PC-3 (cell line): ENCODE measurements at regions not wholly inside any gene's neighbourhood (a gene's known extent, or its start where the extent isn't known, plus 50 kb on each side); places are given as distances from the start of the nearest gene placed in this dataset.
A peak's percentile ranks its signal among the peaks of the same experiment; 100 is the strongest.

Experiments
- ATAC-seq: fragments of 200-7000 bp; cut with Tn5 transposase; 2 replicates; pipeline ENCODE4 v1.9.1; 2020; ENCODE audit warnings: mild to moderate bottlenecking, moderate library complexity
- BruUV-seq: library from RNA; stranded (reverse); fragments of 400-500 nt; replicated peaks from 2 replicates; lab custom pipeline; 2021; lab: Mats Ljungman, UMichigan
- CTCF ChIA-PET: fragments of 300-600 bp; sonication (Branson Sonifier 250); formaldehyde crosslinking; loops from one replicate; lab custom pipeline; 2022; ENCODE audit warnings: antibody characterized with exemption; lab: Charles Lee
- POLR2A ChIA-PET: fragments of 300-600 bp; sonication (Branson Sonifier 250); formaldehyde crosslinking; loops from one replicate; lab custom pipeline; 2022; ENCODE audit warnings: antibody characterized with exemption; ENCODE audit not compliant: unreplicated experiment; lab: Charles Lee
- DNase-seq: peaks from one replicate; pipeline ENCODE4 v3.0.0-alpha.2; 2015
- H2AFZ ChIP-seq: fragments of 300-600 bp; sonication (generic); 2 replicates; pipeline ENCODE4 v1.6.0; 2016; ENCODE audit warnings: antibody characterized with exemption, low read length
- H3F3A ChIP-seq: fragments of 300-600 bp; sonication (generic); one replicate; pipeline ENCODE4 v1.6.0; 2017; ENCODE audit warnings: antibody characterized with exemption, low read length, control low read depth, mild to moderate bottlenecking; ENCODE audit not compliant: unreplicated experiment
- H3K27ac ChIP-seq: fragments of 300-600 bp; sonication (generic); 2 replicates; pipeline ENCODE4 v1.5.1; 2016; ENCODE audit warnings: mild to moderate bottlenecking, low read length
- H3K27me3 ChIP-seq: fragments of 300-600 bp; sonication (generic); 2 replicates; pipeline ENCODE4 v1.6.1; 2016; ENCODE audit warnings: low read length, mixed read lengths
- H3K36me3 ChIP-seq: fragments of 300-600 bp; sonication (generic); 2 replicates; pipeline ENCODE4 v1.6.1; 2016; ENCODE audit warnings: low read depth, mixed run types, low read length, mixed read lengths
- H3K4me1 ChIP-seq: fragments of 300-600 bp; sonication (generic); 2 replicates; pipeline ENCODE4 v1.5.1; 2016; ENCODE audit warnings: low read length; ENCODE audit not compliant: insufficient read depth
- H3K4me2 ChIP-seq: fragments of 300-600 bp; sonication (generic); 2 replicates; pipeline ENCODE4 v1.6.0; 2016; ENCODE audit warnings: low read length
- H3K4me3 ChIP-seq: fragments of 300-600 bp; sonication (generic); 2 replicates; pipeline ENCODE4 v1.5.1; 2016; ENCODE audit warnings: mild to moderate bottlenecking, low read length, mixed read lengths
- H3K79me2 ChIP-seq: fragments of 300-600 bp; sonication (generic); 2 replicates; pipeline ENCODE4 v1.6.1; 2017; ENCODE audit warnings: low read length, mixed read lengths
- H3K9ac ChIP-seq: fragments of 300-600 bp; sonication (generic); 2 replicates; pipeline ENCODE4 v1.6.0; 2016; ENCODE audit warnings: mild to moderate bottlenecking, low read length
- H3K9me2 ChIP-seq: fragments of 300-600 bp; sonication (generic); replicated peaks from 2 replicates; pipeline ENCODE4 v1.6.1; 2016; ENCODE audit warnings: mixed run types, low read length, mixed read lengths
- H3K9me3 ChIP-seq: fragments of 300-600 bp; sonication (generic); 2 replicates; pipeline ENCODE4 v1.6.1; 2016; ENCODE audit warnings: low read length, mixed read lengths
- H4K20me1 ChIP-seq: fragments of 300-600 bp; sonication (generic); 2 replicates; pipeline ENCODE4 v1.6.1; 2016; ENCODE audit warnings: low read length, mixed read lengths
- CTCF ChIP-seq: fragments of 300-600 bp; sonication (generic); conservative IDR thresholded peaks from 2 replicates; pipeline ENCODE4 v1.5.1; 2017; ENCODE audit warnings: antibody characterized with exemption, low read depth, mild to moderate bottlenecking, low read length
- EZH2 ChIP-seq: fragments of 300-600 bp; sonication (generic); IDR thresholded peaks from one replicate; pipeline ENCODE4 v1.6.1; 2017; ENCODE audit warnings: antibody characterized with exemption, mild to moderate bottlenecking, low read length; ENCODE audit not compliant: unreplicated experiment
- EZH2phosphoT487 ChIP-seq: fragments of 300-600 bp; sonication (generic); IDR thresholded peaks from 2 replicates; pipeline ENCODE4 v1.6.1; 2018; ENCODE audit warnings: mild to moderate bottlenecking, antibody characterized with exemption, low read length, borderline replicate concordance
- intact Hi-C: fragments of 100-400 bp; cut with micrococcal nuclease; formaldehyde crosslinking; loops from 2 replicates; pipeline ENCODE4 v1.9.0; 2023

GRCh38 chr3:188037965-188038581 is 115.9 kb upstream of the LPP start:
- Histone ChIP-seq H4K20me1 (no peaks in the 10 kb centered on the region), H3K27me3 (no peaks in the 10 kb centered on the region), H3K9me3 (no peaks in the 10 kb centered on the region), H3K79me2 (no peaks in the 10 kb centered on the region), H3K4me2 (no peak overlapping the region), H3K9ac (no peak overlapping the region), H3F3A (no peaks in the 10 kb centered on the region), H3K27ac (no peak overlapping the region), H3K4me1 (peaks cover 16% of the 10 kb centered on the region), H3K4me3 (no peak overlapping the region), H3K36me3 (no peaks in the 10 kb centered on the region), H3K9me2 (no peaks in the 10 kb centered on the region), H2AFZ (no peak overlapping the region)
- TF ChIP-seq EZH2 (no peak), EZH2phosphoT487 (no peak)
- intact Hi-C loops = loop anchor here (1.0 to 5.0 kb wide), 4 partner anchors 114 to 914 kb away; partner anchors contain the start of gene LPP
- BruUV-seq = no TSS peak
- ChIA-PET CTCF (interaction anchor here (0.6 kb wide), 1 partner anchor 910 kb away, joined by 7 read pairs; no protein-coding TSS in a partner anchor), POLR2A (interaction anchor here (0.6 kb wide), 1 partner anchor 271 kb away, joined by 3 read pairs; no protein-coding TSS in a partner anchor)
- DNase-seq = peak; percentile 48
- peak; percentile 42 for ATAC-seq

- H3F3A ChIP-seq = no peaks in the 10 kb centered on the region
- no TSS peak for BruUV-seq
- TF ChIP-seq EZH2phosphoT487 = no peak
- TF ChIP-seq EZH2 = no peak
- TF ChIP-seq CTCF = no peak
- H3K9me2 ChIP-seq = no peaks in the 10 kb centered on the region
- no peak overlapping the region for H2AFZ ChIP-seq
- POLR2A ChIA-PET = no interaction called here
- H3K4me3 ChIP-seq = no peak overlapping the region
- no peak for ATAC-seq
- peaks cover 22% of the 10 kb centered on the region for H3K4me1 ChIP-seq
- H3K4me2 ChIP-seq = no peak overlapping the region
- H3K9ac ChIP-seq = no peak overlapping the region
- DNase-seq = no peak
- no peak overlapping the region for H3K27ac ChIP-seq
- H3K9me3 ChIP-seq = no peaks in the 10 kb centered on the region
- H3K79me2 ChIP-seq = no peaks in the 10 kb centered on the region
- intact Hi-C loops = no loop called here
- no peaks in the 10 kb centered on the region for H4K20me1 ChIP-seq
- no peaks in the 10 kb centered on the region for H3K27me3 ChIP-seq
- H3K36me3 ChIP-seq = no peaks in the 10 kb centered on the region
- CTCF ChIA-PET = no interaction called here
Measured at GRCh38 chr3:188041193-188041592, 112.8 kb upstream of the LPP start.

- Histone ChIP-seq H3K9me3 (no peaks in the 10 kb centered on the region), H3K79me2 (no peaks in the 10 kb centered on the region), H3K9me2 (no peaks in the 10 kb centered on the region), H3K4me2 (no peak overlapping the region), H4K20me1 (no peaks in the 10 kb centered on the region), H3K4me1 (peaks cover 27% of the 10 kb centered on the region), H3F3A (no peaks in the 10 kb centered on the region), H3K27ac (no peak overlapping the region), H3K9ac (no peak overlapping the region), H2AFZ (no peak overlapping the region), H3K27me3 (no peaks in the 10 kb centered on the region), H3K4me3 (no peak overlapping the region), H3K36me3 (no peaks in the 10 kb centered on the region)
- ChIA-PET POLR2A (interaction anchor here (0.7 kb wide), 1 partner anchor 85 kb away, joined by 3 read pairs; no protein-coding TSS in a partner anchor), CTCF (no interaction called here)
- ATAC-seq (no peak), DNase-seq (no peak)
- intact Hi-C loops = no loop called here
- no TSS peak for BruUV-seq
- TF ChIP-seq CTCF = no peak
- TF ChIP-seq EZH2 = no peak
- TF ChIP-seq EZH2phosphoT487 = no peak
Measured at GRCh38 chr3:188041895-188042294, 112.1 kb upstream of the LPP start.
